ENCODE measurements at regions not wholly inside any gene's neighbourhood (a gene's known extent, or its start where the extent isn't known, plus 50 kb on each side); places are given as distances from the start of the nearest gene placed in this dataset.

DNA sequence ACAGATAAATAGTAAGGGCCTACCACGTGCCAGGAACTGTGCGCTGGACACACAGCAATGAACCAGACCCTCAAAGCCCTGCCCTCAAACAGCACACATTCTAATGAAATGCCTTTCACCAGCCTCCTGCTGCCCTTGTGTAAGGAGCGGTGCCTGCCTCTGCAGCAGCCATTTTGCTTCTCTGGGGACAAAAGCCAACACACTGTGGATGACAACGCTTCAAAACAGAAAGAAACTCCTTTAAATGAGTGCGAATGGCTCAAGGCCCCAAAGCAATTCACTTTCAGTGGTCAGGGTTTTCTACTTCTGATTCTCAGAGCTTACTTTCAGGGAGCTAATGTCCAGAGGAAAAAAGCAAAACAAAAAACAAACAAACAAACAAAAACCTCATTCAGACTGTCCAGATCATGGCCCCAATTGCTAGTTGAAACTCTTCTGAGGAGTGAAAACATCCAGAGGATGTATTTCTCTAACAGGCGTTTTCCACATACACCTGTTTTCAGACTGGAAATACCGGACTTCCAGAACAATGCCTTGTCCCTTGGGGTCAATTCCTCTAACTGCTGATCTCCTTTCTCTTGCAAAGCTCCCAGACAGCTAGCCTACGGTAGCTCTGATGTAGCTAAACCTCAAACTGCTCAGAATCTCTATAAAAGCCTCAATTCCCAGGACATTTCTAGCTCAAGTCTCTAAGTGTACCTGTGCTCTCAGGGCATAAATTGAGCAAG, 323.3 kb upstream of the ZNF521 start:
- H3K9me3 ChIP-seq (ENCODE audit: severe bottlenecking) = no peaks in the 10 kb centered on the region
- no peaks in the 10 kb centered on the region for H3K27me3 ChIP-seq (ENCODE audit: insufficient read depth, low read depth, severe bottlenecking)
- TF ChIP-seq, protein P1, sequence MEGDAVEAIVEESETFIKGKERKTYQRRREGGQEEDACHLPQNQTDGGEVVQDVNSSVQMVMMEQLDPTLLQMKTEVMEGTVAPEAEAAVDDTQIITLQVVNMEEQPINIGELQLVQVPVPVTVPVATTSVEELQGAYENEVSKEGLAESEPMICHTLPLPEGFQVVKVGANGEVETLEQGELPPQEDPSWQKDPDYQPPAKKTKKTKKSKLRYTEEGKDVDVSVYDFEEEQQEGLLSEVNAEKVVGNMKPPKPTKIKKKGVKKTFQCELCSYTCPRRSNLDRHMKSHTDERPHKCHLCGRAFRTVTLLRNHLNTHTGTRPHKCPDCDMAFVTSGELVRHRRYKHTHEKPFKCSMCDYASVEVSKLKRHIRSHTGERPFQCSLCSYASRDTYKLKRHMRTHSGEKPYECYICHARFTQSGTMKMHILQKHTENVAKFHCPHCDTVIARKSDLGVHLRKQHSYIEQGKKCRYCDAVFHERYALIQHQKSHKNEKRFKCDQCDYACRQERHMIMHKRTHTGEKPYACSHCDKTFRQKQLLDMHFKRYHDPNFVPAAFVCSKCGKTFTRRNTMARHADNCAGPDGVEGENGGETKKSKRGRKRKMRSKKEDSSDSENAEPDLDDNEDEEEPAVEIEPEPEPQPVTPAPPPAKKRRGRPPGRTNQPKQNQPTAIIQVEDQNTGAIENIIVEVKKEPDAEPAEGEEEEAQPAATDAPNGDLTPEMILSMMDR (IDR thresholded peaks at IDR 0.05; ENCODE audit: low read depth, low read length) = no peak
- no peak overlapping the region for H3K4me3 ChIP-seq (ENCODE audit: low read depth, low read length)
- no peak overlapping the region for H3K27ac ChIP-seq
- no peak for DNase-seq
- no peaks in the 10 kb centered on the region for H3K36me3 ChIP-seq

- H3K4me3 ChIP-seq (ENCODE audit: low read depth, low read length) = no peak overlapping the region
- TF ChIP-seq, protein P1 (IDR thresholded peaks at IDR 0.05; ENCODE audit: low read depth, low read length) = no peak
- no peaks in the 10 kb centered on the region for H3K9me3 ChIP-seq (ENCODE audit: severe bottlenecking)
- DNase-seq = no peak
- H3K36me3 ChIP-seq = no peaks in the 10 kb centered on the region
- H3K27ac ChIP-seq = no peak overlapping the region
- H3K27me3 ChIP-seq (ENCODE audit: insufficient read depth, low read depth, severe bottlenecking) = no peaks in the 10 kb centered on the region
Observed at GRCh38 chr18:25674183-25674582, 322.2 kb upstream of the ZNF521 start.

DNA sequence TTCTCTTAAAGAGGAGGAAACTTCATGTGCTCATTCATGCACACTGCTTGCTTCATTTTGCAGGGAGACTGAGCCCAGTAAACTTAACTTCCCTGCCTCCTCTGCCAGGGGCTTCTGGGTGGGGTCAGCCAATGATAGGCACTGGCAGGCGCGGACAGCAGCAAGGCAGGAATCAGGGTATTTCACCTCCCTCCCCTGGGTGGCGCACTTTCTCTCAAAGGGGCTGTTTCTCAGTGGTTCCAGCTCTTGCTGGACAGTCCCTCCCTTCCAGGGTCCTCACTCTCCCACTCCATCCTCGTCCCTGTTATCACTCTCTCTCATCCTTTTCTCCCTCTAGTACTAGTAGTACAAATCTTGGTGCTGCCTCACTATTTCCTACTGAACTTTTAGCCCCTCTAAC, 320.5 kb upstream of the ZNF521 start:
- TF ChIP-seq, protein P1 (IDR thresholded peaks at IDR 0.05; ENCODE audit: low read depth, low read length) = peak; percentile 55
- no peaks in the 10 kb centered on the region for H3K36me3 ChIP-seq
- peak; percentile 39 for DNase-seq
- no peaks in the 10 kb centered on the region for H3K9me3 ChIP-seq (ENCODE audit: severe bottlenecking)
- H3K27ac ChIP-seq = no peak overlapping the region
- no peak overlapping the region for H3K4me3 ChIP-seq (ENCODE audit: low read depth, low read length)
- H3K27me3 ChIP-seq (ENCODE audit: insufficient read depth, low read depth, severe bottlenecking) = no peaks in the 10 kb centered on the region

GRCh38 chr18:25669741-25670140, 317.8 kb upstream of the ZNF521 start:
- TF ChIP-seq, protein P1 (IDR thresholded peaks at IDR 0.05; ENCODE audit: low read depth, low read length) = no peak
- Histone ChIP-seq H3K9me3 (ENCODE audit: severe bottlenecking) (no peaks in the 10 kb centered on the region), H3K36me3 (no peaks in the 10 kb centered on the region), H3K4me3 (ENCODE audit: low read depth, low read length) (no peak overlapping the region), H3K27ac (no peak overlapping the region), H3K27me3 (ENCODE audit: insufficient read depth, low read depth, severe bottlenecking) (no peaks in the 10 kb centered on the region)
- DNase-seq = no peak

DNA sequence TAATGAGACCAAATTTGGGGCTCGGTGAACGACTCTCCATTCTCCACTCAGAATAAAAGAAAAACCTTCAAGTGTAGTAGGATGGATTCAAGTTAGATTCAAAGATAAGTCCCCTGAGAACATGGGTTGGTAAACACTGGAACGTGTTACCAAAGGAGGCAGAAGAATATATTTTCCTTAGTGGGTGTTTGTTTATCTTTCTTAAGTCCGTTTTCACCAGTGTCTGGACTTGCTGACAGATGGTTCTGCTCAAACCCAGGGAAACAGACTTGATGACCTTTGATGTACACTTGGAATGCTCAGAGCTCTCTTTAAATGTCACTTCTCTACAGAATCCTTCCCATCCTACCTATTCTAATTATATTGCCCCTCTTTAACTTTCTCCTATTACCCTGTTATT, 310.3 kb upstream of the ZNF521 start:
- Histone ChIP-seq H3K27me3 (ENCODE audit: insufficient read depth, low read depth, severe bottlenecking) (no peaks in the 10 kb centered on the region), H3K4me3 (ENCODE audit: low read depth, low read length) (no peak overlapping the region), H3K36me3 (no peaks in the 10 kb centered on the region), H3K27ac (no peak overlapping the region), H3K9me3 (ENCODE audit: severe bottlenecking) (no peaks in the 10 kb centered on the region)
- no peak for DNase-seq
- TF ChIP-seq, protein P1 (IDR thresholded peaks at IDR 0.05; ENCODE audit: low read depth, low read length) = no peak

- no peak for DNase-seq
- no peak overlapping the region for H3K27ac ChIP-seq
- H3K36me3 ChIP-seq = no peaks in the 10 kb centered on the region
- no peak overlapping the region for H3K4me3 ChIP-seq (ENCODE audit: low read depth, low read length)
- no peaks in the 10 kb centered on the region for H3K27me3 ChIP-seq (ENCODE audit: insufficient read depth, low read depth, severe bottlenecking)
- no peaks in the 10 kb centered on the region for H3K9me3 ChIP-seq (ENCODE audit: severe bottlenecking)
- TF ChIP-seq, protein P1 (IDR thresholded peaks at IDR 0.05; ENCODE audit: low read depth, low read length) = no peak
Observed at GRCh38 chr18:25661831-25662230, 309.9 kb upstream of the ZNF521 start.
